GM21381 (cell line): ENCODE measurements at regions not wholly inside any gene's neighbourhood (a gene's known extent, or its start where the extent isn't known, plus 50 kb on each side); places are given as distances from the start of the nearest gene placed in this dataset.

ENCODE experiments used
- ATAC-seq: cut with Tn5 transposase; IDR thresholded peaks from one replicate; pipeline ENCODE4 v1.9.1; 2021; ENCODE audit warnings: mild to moderate bottlenecking, moderate library complexity; ENCODE audit not compliant: unreplicated experiment

DNA sequence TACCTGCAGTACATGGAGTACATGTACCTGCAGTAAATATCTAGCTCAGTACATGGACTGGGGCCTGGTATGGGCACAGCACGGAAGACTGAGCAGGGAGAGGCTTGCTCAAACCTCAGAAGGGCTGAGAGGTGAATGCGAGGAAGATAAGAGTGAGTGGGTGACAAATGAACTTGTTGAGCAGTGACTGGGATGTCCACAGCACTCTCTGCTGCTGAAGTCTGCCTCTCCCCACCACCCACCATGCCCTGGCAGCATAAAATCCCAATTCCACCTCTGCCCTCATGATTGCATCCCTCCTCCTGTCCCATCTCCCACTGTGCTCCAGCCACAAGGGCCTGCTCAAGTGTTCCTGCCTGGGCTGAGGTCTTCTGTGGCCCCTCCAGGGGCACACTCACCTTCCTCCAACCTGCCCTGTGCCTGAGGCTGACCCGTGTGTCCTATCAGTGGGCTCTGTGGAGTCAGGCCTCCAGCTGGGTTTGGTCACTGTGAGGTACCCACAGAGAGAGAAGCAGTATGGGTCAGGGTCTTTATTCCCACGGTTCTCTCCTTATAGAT, 114.2 kb downstream of the FOXD2 start:
- ATAC-seq = no peak

DNA sequence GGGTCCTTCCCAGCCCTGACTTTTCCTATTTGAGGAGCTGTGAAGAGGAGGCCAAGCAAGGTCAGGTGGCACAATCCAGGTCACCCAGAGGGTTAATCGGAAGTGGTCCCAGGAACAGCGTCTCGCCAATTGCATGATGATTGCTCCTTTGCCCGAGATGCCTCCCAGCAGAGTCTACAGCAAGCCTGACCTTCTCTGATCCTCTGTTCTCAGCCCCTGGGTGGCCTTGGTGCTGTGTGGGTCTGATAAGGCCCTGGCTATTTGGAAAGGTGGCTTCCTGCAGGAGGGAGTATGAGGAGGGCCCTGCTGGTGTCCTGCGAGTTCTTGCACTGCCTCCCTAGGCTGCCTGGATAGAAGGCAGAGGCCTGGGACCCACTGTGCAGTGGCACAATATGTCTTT, 116.2 kb downstream of the FOXD2 start:
- ATAC-seq = no peak

DNA sequence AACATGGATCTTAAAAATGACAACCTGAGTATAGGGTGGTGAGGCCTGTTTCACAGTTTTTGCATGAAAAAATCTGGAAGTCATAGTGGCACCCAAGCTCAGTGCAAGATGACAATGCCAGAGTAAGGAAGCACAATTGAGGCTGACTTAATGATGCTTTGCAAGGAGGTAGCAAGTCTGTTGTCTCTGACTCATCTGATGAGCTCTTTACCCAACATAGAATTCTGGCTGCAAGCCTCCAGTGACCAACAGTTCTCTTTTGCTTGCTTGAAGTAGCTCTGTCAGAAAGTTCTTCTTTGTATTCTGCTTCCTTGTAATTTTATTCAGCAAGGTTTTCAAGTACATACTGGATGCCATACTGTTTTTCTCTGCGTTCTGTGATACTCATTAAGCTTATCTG, 117.1 kb downstream of the FOXD2 start:
- no peak for ATAC-seq

DNA sequence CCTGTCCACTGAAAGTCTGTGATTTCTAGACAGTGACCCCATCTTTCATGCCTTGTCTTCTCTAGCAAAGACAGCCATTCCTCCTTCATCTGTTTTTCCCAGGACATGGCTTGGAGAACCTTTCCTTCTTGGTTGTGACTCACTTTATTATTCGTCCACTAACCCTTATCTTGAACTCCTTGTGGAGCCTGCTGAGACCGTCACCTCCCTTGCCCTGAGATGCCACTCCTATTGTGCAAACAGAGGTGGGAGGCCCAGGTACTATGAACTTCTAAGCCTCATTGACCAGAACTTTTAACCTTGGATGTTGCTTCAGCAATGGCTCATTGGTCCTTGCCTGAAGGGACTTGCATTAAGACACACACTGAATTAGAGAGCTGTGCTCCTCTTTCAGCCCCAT, 117.5 kb downstream of the FOXD2 start:
- no peak for ATAC-seq

DNA sequence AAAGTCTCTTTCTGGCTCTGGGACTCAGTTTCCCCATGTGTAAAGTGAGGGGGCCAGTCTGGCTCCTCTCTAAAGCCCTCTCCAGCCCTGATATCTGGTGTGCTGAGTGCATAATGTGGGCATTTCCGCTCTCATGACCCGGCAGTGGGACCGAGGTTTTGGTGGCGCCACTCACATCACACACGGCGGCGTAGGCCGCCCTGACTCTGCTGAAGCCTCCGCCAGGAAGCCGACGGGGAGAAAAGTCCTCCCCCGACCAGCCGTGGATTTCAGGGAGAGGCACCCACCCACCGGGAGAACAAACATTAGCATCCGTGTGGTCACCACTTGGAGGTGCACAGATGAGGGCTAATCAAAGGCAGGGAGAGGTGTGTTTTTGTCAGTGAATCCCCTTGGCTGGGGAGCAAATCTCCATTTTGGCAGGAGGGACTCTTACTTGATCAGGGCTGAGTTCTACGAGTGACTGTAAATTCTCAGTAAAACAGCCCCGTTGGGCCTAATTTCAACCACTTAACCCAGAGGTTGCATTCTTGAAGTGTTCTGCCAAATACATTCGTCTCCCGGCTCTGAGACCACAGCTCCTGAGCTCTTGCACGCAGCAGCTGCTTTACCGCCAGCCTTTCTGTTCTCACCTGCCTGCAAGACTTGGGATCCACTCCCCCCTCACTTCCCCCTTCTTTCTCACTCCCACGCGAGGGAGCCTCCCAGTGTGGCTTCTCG, 118.2 kb downstream of the FOXD2 start:
- no peak for ATAC-seq

DNA sequence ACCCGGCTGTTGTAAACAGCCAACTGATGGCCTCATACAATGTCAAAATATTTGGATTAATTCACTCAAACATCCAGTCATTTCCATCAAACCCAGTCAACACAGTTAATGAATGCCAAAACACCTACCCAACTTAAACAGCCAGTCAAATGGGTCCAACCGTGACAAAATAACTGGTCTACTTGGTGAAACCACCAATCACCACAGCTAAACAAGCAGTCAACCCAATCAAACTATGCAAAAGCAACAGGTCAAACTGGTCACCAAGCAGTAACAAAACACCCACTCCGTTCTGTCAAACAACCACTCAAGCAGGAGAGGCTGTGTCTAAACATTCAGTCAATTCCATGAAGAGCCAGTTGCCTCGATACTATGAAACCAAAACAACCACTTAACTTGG, 119.2 kb downstream of the FOXD2 start:
- no peak for ATAC-seq

DNA sequence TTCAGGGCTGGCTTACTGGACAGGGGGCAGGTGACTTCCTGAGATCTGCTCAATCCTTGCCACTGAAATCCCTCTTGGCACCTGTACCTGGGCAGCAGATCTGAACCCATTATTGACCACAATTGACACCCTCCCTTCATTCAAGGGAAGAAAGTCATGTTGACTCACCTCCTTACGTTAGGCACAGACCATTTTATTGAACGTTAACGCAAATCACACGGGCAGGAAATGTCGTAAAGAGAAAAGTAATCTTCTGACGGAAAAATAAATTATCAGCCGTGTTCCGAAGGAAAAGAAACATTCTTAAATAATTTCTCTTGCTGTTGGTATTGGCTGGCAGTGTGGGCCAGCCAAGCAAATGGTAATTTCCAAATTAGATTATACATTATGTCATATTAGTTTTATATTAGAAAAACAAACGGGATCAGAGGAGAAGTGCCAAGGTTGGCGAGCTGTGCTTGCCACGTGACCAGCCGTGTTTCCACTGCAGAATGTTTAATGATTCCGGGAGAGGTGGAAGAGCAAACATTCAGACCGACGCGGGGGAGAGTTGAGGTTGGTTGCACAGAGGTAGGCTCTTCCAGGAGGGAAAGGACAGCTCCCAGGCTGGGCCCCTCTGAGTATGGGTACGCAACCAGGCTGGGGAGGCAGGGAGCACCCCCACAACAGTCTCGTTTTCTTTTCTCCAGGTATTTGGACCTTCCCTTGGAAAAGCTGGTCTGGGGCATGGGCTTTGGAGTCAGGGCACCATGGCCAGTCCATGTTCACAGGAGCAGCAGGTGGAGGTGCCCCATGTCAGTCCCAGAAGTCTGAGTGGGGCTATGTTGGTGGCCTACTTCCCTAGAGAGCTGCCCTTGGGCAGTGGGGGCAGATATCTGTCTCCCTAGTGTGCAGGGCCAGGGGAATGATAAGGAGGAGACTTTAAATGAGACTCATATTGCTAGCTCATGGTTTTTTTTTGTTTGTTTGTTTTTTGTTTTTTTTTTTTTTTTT, 121.1 kb downstream of the FOXD2 start:
- no peak for ATAC-seq

DNA sequence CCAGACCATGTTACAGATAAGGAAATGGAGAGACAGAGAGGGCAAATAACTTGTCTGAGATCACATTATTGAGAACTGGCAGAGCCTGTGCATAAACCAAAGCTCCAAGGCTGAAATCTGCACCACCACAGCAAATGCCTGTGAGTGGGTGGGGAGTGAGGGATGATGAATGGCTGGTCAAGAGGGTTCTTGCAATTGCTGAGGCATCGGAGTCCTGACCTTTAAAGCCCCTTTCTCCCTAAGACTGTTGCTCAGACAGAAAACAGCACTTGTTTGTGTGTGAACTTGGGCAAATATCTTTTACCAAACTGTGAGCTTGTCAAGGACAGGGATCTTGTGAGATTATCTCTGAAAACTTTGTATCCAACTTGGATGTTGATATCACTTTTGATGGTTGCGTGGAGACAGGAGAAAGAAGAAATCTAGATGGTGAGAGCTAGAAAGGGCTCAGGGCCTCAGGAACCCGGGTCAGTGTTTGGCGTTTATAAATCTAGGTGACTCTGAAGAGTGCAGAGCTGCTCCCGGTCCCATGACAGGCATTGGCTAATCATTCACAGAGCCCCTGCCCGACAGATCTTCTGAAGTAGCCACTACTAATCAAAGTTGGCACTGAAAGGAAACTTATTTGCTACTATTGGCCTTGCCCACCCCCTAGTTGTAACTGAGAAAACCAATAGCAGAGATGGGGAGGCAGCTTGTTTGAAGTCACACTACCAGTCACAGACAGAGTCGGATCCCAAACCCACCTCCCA, 122.3 kb downstream of the FOXD2 start:
- no peak for ATAC-seq

DNA sequence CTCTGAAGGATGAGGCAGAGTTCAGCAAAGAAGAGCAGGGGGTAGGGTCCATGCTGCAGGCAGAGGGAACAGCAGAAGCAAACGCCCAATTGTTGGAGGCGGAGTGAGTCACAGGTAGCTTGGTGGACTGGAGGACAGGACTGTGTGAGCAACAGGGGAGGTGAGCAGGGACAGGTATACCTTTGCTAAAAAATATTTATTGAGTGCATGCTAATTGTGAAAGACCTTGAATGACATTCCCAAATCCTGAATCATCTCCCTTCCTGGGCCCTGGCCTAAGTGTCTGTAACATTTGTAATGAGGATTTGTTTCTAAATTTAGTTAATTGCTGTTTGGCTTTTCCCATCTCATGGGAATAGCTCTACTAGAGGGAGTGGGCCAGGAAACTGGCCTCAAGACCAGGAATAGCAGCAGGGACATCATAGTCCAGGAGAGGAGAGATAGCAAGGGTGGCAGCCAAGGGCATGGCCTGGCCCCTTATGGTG, 123.7 kb downstream of the FOXD2 start:
- ATAC-seq = no peak

DNA sequence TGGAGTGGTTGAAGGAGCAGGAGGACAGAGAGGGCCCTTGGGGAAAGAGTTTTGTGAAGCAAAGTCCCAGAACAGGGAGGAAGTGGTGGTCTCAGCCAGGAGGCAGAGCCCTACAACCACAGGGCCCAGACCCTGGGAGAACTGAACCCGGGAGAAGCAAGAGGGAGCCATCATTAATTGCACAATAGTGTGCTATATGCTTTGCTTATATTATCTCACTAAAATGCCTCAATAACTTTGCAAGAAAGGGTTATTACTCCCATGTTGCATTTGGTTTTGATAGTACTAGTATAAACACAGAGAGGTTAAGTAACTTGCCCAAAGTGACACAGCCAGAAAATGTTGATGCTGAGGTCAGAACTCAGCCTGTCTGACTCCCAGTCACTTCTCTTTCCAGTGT, 124.3 kb downstream of the FOXD2 start:
- no peak for ATAC-seq

DNA sequence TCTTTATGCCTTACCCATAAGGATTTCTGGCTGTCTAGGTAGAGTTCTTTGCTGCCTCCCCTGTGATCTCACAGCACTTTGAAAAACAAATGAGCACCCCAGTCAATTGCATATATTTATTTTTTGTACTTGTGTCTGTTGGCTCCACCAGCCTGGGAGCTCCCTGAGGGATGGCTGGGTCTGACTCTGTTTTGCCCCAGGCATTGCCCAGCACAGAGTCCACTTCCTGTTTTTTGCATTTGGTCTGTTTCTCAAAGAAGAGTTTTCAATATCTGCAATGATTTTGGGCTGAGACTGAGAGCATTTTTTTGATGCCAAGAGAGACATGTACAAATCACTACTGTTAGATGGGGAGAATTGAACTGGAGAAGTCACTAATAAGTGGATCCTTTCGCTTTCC, 125.0 kb downstream of the FOXD2 start:
- no peak for ATAC-seq

DNA sequence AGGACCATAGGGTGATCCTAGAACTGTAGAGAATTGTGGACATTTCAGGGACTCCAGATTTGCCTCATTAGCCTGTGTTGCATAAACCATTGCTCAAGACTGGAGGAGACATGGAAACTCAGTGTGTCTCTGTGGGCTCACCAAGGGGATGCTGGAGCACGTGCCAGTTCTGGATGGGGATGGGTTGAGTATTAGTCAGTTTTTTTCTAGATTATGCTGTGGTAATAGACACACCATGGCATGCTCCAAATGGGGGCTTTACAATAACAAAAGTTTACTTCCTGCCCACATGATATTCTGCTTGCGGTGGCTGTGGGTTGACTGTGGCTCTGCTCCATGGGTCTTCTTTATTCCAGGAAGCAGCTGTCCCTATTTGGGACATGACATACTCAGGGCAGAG, 125.4 kb downstream of the FOXD2 start:
- no peak for ATAC-seq

DNA sequence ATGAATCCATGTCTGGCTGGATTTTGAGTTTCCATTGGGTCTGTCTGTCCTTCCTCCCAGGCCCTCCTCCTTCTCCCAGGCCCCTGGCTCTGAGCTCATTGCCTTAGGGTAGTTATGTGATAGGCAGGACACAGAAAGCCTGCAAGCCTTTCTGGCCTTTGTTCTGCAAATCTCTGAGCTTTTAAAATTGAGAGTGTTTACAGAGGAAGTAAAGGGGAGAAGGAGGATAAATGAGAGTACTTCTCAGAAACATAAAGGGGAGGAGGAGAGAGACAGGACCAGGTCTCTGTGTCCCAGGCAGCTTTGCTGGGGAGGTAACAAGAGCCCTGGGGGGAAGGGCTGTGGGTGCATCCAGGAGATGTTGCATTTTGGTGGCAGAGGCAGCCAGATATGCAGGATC, 126.7 kb downstream of the FOXD2 start:
- ATAC-seq = no peak

DNA sequence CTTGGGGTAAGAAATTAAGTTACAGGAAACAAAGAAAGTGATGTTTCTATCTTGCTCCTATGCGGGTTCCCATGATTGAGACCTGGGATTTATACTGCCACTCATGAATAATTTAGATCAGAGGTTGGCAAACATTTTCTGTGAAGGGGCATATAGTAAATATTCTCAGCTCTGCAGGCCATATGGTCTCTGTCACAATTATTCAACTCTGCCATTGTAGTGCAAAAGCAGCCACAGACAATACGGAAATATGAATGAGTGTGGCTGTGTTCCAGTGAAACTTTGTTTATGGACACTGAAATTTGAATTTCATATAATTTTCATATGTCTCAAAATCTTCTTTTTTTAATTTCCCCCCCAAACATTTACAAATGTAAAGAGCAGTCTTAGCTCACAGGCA, 127.2 kb downstream of the FOXD2 start:
- ATAC-seq = no peak

DNA sequence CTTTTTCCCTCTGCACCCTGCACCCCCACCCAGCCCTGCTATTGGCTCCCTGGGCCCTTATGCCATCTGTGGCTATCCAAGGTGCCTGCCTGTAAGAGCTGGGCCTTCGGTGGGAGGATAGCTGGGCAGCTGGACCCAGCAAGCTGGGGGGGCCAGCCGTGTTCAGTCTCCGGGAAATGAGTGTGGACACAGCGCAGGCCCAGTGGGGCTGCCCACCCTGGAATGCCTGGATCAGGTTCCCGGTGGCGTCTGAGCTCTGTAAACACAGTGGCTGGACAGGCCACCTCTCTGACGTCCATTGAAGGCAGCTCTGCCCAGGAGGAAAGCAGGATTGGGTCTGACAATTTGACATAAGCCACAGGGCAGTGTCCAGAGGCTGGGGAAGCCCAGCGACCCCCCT, 127.8 kb downstream of the FOXD2 start:
- ATAC-seq = no peak

DNA sequence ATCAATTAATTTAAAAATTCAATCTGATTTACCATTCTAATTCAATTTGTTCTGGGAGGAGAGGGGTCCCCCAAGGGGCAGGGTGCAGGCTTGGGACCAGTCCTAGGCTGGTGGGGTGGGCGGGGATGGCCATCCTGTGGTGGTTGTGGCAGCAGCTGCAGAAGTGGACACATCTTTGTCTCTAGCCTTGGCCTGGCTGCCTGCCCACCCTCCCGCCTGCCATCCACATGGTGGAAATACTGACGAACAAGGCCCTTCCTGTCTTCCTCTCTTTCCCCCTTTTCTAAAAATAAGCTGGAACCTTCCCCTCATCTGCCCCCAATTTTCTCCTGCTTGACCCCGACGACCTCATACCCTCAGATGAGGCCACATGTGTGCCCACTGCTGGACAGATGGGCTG, 130.9 kb downstream of the FOXD2 start:
- no peak for ATAC-seq

DNA sequence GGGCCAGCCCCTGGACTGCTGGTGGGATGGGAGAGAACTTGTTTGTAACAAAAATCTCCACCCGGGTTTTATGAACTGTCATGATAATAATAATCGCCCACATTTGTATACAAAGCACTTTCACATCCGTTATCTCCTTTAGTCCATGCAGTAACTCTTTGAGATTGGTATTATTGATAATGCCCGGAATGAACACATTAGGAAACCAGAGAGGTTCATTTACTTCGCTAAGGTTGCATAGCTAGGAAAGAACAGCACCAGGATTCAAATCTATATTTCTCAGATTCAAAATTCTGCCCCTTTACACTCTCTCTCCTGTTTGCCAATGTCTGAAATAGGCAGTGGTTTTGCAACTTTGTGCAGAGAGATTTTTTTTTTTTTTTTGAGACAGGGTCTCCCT, 131.4 kb downstream of the FOXD2 start:
- ATAC-seq = no peak

DNA sequence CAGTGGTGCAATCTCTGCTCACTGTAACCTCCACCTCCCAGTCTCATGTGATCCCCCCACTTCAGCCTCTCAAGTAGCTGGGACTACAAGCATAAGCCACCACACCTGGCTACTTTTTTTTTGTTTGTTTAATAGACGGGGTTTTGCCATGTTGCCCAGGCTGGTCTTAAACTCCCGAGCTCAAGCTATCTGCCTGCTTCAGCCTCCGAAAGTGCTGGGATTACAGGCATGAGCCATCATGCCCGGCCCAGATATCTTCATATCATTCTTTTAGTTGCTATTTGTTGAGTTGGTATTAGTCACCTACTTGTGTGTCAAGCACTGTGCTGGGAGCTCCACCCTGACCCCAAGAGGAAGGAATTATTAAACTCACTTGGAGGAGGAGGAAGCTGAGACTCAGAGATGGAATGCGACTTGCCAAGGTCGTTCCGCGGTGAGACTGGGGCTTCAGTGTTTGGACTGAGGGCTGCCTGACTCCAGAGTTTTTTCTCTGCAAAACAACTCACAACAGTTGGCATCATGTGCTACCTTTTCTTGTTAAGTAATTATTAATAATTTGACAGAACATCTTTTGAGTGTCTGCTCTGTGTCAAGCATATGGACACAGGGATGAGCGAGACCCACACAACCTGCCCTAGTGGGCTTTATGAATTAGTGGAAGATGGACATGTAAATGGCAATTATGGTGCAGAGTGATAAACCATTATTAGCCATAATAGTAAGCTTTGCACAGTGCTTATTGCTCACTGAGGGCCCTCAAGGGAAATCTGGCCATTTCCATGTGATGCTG, 132.0 kb downstream of the FOXD2 start:
- ATAC-seq = no peak

DNA sequence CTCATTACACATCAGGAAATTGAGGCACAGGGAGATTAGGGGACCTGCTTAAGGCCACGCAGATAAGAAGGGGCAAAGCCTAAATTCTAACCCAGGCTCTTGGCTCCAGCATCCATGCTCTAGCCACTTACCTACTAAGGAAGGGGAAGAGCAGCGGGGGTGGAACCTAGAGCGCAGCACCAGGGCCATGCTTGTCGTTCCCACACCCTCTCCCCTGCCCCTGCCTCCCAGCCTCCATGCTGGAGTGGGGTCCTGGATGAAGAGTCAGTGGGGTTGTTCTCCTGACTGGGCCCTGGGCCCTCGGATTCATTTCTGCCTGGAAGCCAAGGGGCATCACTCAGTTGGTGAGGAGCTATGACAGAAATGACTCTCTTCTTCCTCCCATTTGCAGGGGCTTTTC, 133.3 kb downstream of the FOXD2 start:
- no peak for ATAC-seq

DNA sequence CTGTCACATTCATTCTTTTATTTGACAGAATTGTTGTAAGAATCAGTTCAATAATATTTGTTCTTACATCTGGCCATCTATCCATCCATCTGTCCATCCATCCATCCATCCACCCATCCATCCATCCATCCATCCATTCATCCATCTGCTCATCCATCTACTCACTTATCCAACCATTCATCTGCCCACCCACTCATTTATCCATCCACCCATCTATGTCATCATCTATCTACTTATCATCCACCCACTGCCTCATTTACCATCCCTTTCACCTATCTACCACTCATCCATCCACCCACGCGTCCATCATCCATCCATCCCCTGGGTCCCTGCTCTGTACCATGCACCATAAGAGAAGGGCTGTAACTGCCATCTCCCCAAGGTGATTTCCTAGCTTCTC, 134.1 kb downstream of the FOXD2 start:
- ATAC-seq = no peak
